ENCODE measurements at regions not wholly inside any gene's neighbourhood (a gene's known extent, or its start where the extent isn't known, plus 50 kb on each side); places are given as distances from the start of the nearest gene placed in this dataset.

DNA sequence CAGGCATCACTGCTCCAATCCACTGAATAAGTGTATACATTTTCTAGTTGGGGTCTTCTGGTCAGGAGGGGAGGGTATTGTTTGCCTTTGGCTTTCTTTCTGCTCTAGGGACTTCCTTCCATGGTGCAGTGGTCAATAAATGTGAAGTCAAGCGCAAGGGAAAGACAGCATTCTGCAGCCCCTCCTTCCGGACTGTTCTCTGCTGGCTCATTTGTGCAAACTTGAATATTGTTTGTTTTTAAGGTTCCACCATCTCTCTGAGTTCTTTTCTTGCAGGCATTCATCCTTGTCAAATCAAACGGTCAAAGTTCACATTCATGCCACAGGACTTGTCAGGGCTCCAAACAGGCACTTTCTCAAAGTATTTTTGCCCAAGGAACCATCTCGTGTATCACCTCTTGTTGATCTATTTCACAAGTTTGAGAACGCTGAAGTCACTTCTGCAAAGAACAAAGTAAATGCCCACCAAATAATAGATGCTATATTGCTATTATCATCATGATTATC is 205.6 kb upstream of the KAZN start:
- TF ChIP-seq, protein P1, sequence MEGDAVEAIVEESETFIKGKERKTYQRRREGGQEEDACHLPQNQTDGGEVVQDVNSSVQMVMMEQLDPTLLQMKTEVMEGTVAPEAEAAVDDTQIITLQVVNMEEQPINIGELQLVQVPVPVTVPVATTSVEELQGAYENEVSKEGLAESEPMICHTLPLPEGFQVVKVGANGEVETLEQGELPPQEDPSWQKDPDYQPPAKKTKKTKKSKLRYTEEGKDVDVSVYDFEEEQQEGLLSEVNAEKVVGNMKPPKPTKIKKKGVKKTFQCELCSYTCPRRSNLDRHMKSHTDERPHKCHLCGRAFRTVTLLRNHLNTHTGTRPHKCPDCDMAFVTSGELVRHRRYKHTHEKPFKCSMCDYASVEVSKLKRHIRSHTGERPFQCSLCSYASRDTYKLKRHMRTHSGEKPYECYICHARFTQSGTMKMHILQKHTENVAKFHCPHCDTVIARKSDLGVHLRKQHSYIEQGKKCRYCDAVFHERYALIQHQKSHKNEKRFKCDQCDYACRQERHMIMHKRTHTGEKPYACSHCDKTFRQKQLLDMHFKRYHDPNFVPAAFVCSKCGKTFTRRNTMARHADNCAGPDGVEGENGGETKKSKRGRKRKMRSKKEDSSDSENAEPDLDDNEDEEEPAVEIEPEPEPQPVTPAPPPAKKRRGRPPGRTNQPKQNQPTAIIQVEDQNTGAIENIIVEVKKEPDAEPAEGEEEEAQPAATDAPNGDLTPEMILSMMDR (IDR thresholded peaks at IDR 0.05; ENCODE audit: unreplicated experiment): no peak
- Mint-ChIP-seq H3K4me1 (no peaks in the 10 kb centered on the region), H3K36me3 (peaks cover 2% of the 10 kb centered on the region)

DNA sequence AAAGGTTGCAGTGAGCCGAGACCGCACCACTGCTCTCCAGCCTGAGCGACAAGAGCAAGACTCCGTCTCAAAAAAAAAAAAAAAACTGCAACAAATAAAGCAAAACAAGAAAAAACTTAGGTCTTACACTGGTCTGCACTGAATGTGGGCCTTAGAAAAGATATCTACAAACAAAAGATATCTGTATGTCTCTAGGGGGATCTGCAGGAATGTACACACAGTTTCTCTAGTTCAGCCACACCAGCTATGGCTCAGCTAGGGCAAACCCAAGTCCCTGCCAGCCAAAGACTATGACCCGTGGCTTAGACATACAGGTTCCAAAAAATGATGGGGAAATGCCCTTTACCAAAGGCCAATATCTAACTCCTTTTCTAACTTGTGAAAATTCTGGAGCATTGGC is 202.4 kb upstream of the KAZN start:
- Mint-ChIP-seq H3K4me1 (no peaks in the 10 kb centered on the region), H3K27ac (no peak overlapping the region), H3K36me3 (no peaks in the 10 kb centered on the region), H3K9me3 (no peaks in the 10 kb centered on the region), H3K27me3 (ENCODE audit: low read depth) (peaks cover 40% of the 10 kb centered on the region), H3K4me3 (no peak overlapping the region)
- TF ChIP-seq, protein P1 (IDR thresholded peaks at IDR 0.05; ENCODE audit: unreplicated experiment): no peak
- no peak for DNase-seq (ENCODE audit: low spot score in 2 of 2, unreplicated experiment in 2 of 2)

More for the DNA sequence above, 205.6 kb upstream of the KAZN start:
- peaks cover 20% of the 10 kb centered on the region for H3K9me3 Mint-ChIP-seq
- no peak for DNase-seq (ENCODE audit: low spot score in 2 of 2, unreplicated experiment in 2 of 2)
- H3K27ac Mint-ChIP-seq: no peak overlapping the region
- H3K4me3 Mint-ChIP-seq: no peak overlapping the region
- peaks cover 29% of the 10 kb centered on the region for H3K27me3 Mint-ChIP-seq (ENCODE audit: low read depth)

DNA sequence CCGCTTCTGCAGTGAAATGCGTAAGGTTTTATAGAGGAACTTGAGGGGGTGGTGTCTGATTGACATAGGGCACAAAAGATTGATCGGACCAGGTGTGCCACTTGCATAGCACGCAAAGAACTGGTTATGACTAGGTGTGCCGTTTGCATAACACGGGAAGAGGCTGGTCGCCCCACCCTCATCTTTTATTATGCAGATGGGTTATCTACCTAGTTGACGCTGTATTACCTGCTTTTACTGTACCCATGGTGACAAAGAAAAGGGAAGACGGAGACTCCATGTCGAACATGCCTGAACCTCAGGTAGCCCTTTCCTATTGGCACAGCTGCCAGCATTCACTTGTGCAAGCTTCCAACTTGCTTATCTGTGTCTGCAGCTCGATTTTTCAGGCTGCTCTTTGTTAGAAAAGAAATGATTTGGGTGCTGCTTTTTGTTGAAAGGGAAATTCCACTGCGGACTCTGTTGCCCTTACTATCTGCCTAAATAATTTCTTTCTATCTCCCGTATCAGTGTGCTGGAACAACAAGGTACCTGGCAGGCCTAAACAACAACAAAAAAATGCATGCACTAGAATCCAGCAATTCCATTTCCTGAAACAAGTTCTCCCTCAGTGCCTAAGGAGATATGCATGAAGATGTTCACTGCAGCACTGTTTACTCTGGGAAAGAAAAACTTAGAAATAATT is 194.4 kb upstream of the KAZN start:
- Mint-ChIP-seq H3K4me1 (no peaks in the 10 kb centered on the region), H3K27me3 (ENCODE audit: low read depth) (peaks cover 35% of the 10 kb centered on the region), H3K4me3 (no peak overlapping the region), H3K27ac (no peak overlapping the region), H3K9me3 (peaks cover 10% of the 10 kb centered on the region), H3K36me3 (no peaks in the 10 kb centered on the region)
- DNase-seq (ENCODE audit: low spot score in 2 of 2, unreplicated experiment in 2 of 2): no peak
- TF ChIP-seq, protein P1 (IDR thresholded peaks at IDR 0.05; ENCODE audit: unreplicated experiment): no peak

DNA sequence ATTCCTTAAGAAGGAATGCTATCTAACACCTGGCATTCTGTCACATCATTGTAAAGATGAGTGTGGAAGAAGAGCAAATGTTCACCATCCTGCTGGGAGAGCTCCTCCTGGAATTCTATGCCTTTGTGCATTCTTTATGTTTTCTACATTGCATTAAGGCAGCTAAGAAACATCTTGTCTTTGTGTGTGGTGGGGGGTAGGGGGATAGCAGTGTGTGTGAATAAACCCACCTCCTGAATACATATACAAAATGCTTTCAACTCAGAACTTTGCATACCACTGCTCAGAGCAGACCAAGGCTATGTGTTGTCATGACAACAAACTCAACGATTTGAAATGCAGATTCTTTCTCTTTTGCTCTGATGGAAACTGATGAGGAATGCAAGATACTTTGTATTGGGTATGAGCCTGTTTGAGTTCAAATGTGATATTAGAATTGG is 193.6 kb upstream of the KAZN start:
- no peak overlapping the region for H3K4me3 Mint-ChIP-seq
- no peaks in the 10 kb centered on the region for H3K4me1 Mint-ChIP-seq
- H3K27ac Mint-ChIP-seq: no peak overlapping the region

DNA sequence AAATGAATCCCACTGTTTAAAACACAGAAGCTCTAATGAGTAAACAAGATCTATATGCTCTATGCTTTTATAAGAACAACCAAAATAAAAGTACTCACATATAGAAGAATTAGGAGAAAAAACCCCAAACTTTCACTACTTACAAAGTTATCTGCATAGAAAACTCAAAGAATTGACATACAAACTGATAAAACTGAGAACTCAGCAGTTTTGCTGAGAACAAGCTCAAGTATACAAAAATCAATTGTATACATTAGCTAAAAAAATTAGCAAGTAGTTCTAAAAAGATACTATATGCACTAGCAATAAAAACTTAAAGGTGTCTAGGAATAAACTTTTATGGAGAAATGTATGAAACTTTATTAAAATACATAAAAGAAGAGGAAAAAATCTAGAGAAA is 186.2 kb upstream of the KAZN start:
- no peaks in the 10 kb centered on the region for H3K36me3 Mint-ChIP-seq
- H3K27me3 Mint-ChIP-seq (ENCODE audit: low read depth): peaks cover 10% of the 10 kb centered on the region
- H3K9me3 Mint-ChIP-seq: no peaks in the 10 kb centered on the region
- H3K27ac Mint-ChIP-seq: no peak overlapping the region
- DNase-seq (ENCODE audit: low spot score in 2 of 2, unreplicated experiment in 2 of 2): no peak
- H3K4me1 Mint-ChIP-seq: peaks cover 1% of the 10 kb centered on the region
- TF ChIP-seq, protein P1 (IDR thresholded peaks at IDR 0.05; ENCODE audit: unreplicated experiment): no peak
- H3K4me3 Mint-ChIP-seq: no peak overlapping the region

More for the DNA sequence above, 193.6 kb upstream of the KAZN start:
- H3K9me3 Mint-ChIP-seq: peaks cover 10% of the 10 kb centered on the region
- no peaks in the 10 kb centered on the region for H3K36me3 Mint-ChIP-seq
- TF ChIP-seq, protein P1 (IDR thresholded peaks at IDR 0.05; ENCODE audit: unreplicated experiment): no peak
- H3K27me3 Mint-ChIP-seq (ENCODE audit: low read depth): peaks cover 30% of the 10 kb centered on the region
- DNase-seq (ENCODE audit: low spot score in 2 of 2, unreplicated experiment in 2 of 2): no peak

Data from mesothelial cell of epicardium (in vitro differentiated cells).